ENCODE measurements at regions not wholly inside any gene's neighbourhood (a gene's known extent, or its start where the extent isn't known, plus 50 kb on each side); places are given as distances from the start of the nearest gene placed in this dataset.

DNA sequence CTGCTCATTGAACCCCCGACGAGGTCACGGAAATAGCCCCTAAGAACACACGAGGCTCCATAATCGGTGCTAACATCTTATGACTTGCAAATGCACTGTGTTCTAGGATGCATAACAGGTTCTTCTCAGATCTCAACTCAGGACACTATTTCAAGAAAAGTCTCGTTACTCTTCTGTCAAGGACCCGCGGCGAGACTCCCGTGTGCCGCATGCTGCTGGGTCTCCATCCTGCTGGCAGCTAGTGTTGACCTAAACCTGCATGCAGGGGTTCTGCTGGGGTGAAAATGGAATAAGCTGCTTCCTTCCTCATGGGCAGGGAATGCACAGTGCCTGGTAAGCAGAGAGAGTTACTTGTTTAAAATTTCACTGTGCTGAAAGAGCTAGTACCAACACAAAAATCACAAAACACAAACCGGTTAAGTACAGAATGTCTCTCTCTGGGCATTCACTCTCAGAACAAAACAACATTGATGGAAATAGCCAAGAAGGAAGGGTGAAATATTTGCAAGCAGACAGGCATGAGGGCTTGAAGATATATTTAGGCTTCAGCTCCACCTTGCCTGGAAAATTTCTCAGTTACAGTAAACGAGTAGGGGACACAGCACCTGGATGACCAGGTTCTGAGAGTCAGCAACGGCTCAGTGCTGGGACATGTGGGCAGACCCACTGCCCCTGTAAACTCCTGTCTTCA lies 416.5 kb downstream of the GADD45G start:
- DNase-seq (ENCODE audit: low read depth) = no peak
- no peak overlapping the region for H3K4me3 ChIP-seq (ENCODE audit: control insufficient read depth, low read depth, low read length)
- TF ChIP-seq, protein P1, sequence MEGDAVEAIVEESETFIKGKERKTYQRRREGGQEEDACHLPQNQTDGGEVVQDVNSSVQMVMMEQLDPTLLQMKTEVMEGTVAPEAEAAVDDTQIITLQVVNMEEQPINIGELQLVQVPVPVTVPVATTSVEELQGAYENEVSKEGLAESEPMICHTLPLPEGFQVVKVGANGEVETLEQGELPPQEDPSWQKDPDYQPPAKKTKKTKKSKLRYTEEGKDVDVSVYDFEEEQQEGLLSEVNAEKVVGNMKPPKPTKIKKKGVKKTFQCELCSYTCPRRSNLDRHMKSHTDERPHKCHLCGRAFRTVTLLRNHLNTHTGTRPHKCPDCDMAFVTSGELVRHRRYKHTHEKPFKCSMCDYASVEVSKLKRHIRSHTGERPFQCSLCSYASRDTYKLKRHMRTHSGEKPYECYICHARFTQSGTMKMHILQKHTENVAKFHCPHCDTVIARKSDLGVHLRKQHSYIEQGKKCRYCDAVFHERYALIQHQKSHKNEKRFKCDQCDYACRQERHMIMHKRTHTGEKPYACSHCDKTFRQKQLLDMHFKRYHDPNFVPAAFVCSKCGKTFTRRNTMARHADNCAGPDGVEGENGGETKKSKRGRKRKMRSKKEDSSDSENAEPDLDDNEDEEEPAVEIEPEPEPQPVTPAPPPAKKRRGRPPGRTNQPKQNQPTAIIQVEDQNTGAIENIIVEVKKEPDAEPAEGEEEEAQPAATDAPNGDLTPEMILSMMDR (IDR thresholded peaks at IDR 0.05; ENCODE audit: control insufficient read depth, insufficient read depth, low read depth, low read length, missing control alignments) = no peak

DNA sequence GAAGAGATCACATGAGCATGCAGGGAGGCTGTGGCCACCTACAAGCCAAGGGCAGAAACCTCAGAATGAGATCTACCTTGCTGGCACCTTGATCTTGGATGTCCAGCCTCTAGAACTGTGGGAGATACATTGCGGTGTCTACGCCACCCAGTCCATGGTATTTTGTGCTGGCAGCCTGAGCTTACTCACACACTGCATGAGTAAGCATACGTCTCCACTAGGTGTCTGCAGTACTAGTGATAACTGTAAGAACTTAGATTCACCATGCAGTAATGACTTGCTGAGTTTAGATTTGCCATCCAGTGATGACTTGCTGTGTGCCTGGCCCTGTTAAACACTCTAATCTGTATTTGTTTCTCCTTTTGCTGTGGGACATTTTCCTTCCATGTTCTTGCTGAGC lies 417.7 kb downstream of the GADD45G start:
- no peak overlapping the region for H3K4me3 ChIP-seq (ENCODE audit: control insufficient read depth, low read depth, low read length)
- no peak for DNase-seq (ENCODE audit: low read depth)
- TF ChIP-seq, protein P1 (IDR thresholded peaks at IDR 0.05; ENCODE audit: control insufficient read depth, insufficient read depth, low read depth, low read length, missing control alignments) = no peak

DNA sequence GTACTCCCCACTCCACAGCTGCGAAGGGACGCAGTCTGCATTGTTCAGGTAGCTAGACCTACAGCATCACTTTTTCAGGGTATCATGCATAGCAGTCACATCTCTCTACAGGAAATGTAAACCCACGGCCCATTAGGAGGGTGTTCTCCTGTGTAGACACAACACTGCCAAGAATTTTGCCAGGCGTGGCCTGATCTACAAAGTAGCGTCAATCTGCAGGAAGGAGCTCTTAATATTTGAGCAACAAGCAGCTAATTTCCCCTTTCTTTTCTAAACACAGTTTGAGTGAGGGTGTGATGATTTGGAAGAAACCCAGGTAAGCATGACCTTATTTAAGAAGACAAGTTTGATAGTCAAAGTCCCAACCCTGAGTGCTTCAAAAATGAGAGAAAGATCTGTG lies 419.0 kb downstream of the GADD45G start:
- TF ChIP-seq, protein P1 (IDR thresholded peaks at IDR 0.05; ENCODE audit: control insufficient read depth, insufficient read depth, low read depth, low read length, missing control alignments) = no peak
- no peak for DNase-seq (ENCODE audit: low read depth)

DNA sequence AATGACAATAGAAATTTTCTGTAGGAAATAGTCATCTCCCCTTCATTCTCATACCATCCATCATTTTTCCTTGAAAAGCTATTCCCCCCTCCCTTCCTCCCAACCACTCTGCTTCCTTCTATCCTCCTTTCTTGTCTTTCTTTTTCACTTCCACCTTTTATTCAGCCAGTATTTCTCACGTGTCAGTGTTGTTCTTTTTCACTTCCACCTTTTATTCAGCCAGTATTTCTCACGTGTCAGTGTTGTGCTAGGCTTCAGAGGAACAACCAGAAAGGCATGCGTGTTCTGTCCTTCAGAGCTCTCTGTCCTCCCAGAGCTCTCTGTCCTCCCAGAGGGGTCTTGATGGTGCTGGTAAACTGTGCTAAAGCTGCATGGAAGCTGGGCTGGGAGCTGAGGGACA lies 419.6 kb downstream of the GADD45G start:
- H3K4me3 ChIP-seq (ENCODE audit: control insufficient read depth, low read depth, low read length) = no peak overlapping the region
- no peak for DNase-seq (ENCODE audit: low read depth)
- TF ChIP-seq, protein P1 (IDR thresholded peaks at IDR 0.05; ENCODE audit: control insufficient read depth, insufficient read depth, low read depth, low read length, missing control alignments) = no peak

More for the DNA sequence above, 419.0 kb downstream of the GADD45G start:
- H3K4me3 ChIP-seq (ENCODE audit: control insufficient read depth, low read depth, low read length) = no peak overlapping the region

DNA sequence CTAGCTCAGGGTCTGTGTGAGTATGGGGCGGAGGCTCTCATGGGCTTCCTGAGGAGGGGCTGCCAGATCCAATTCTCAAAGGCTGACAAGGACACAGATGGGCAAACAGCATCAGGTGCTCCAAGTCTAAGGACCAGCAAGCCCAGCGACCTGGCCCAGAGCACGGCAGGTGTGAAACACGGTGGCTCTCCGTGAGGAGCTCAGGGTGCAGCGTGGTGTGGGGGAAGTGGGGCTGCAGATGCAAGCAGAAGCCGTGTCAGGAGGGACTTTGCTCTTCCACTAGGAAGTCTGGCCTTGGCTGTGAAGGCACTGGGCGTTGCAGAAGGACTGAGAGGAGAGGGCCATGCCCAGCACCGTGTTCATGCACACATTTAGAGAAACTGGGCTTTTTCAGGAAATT lies 420.0 kb downstream of the GADD45G start:
- no peak overlapping the region for H3K4me3 ChIP-seq (ENCODE audit: control insufficient read depth, low read depth, low read length)
- TF ChIP-seq, protein P1 (IDR thresholded peaks at IDR 0.05; ENCODE audit: control insufficient read depth, insufficient read depth, low read depth, low read length, missing control alignments) = no peak
- no peak for DNase-seq (ENCODE audit: low read depth)

DNA sequence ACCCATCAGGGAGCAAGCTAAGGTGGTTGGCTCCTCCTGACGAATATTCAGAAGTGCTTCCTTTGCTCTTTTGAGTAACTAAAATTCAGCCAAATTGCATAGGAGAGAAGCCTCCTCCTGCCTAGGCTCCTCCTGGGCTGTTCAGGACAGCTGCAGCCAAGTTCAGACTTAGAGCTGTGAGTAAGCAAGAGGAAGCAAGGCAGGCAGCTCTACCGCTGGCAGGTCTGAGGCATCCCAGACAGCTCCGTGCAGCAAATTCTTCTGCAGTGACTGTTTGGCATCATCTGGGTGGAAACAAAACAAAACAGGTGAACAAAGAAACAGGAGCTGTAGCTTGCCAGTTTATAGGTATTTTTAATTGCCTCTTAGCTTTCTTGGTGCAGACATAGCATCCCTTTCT lies 421.0 kb downstream of the GADD45G start:
- TF ChIP-seq, protein P1 (IDR thresholded peaks at IDR 0.05; ENCODE audit: control insufficient read depth, insufficient read depth, low read depth, low read length, missing control alignments) = no peak
- DNase-seq (ENCODE audit: low read depth) = no peak
- no peak overlapping the region for H3K4me3 ChIP-seq (ENCODE audit: control insufficient read depth, low read depth, low read length)
